Fibroblast of mammary gland (primary cell): ENCODE measurements at regions not wholly inside any gene's neighbourhood (a gene's known extent, or its start where the extent isn't known, plus 50 kb on each side); places are given as distances from the start of the nearest gene placed in this dataset.
"Not testable (repeated sequence)": the region's sequence is repeated elsewhere in the genome, so short reads cannot be mapped to it uniquely, and the experiment has no call there.

Experiments used
- DNase-seq: peaks from one replicate; pipeline ENCODE4 v3.0.0-alpha.2; 2010; ENCODE audit warnings: low read depth
- H3K4me3 ChIP-seq: 2 replicates; pipeline ENCODE4 v1.5.1; 2011; ENCODE audit warnings: low read depth, mild to moderate bottlenecking, low read length, moderate library complexity; ENCODE audit not compliant: control insufficient read depth
- CTCF ChIP-seq: conservative IDR thresholded peaks from 2 replicates; pipeline ENCODE4 v1.5.1; 2011; ENCODE audit warnings: low read depth, low read length, inconsistent platforms; ENCODE audit not compliant: control insufficient read depth, insufficient read depth

- peak; percentile 34 for TF ChIP-seq CTCF
- no peak overlapping the region for H3K4me3 ChIP-seq
- peak; percentile 24 for DNase-seq
Measured at GRCh38 chr14:106308839-106309389, 782.5 kb downstream of the TMEM121 start.

DNA sequence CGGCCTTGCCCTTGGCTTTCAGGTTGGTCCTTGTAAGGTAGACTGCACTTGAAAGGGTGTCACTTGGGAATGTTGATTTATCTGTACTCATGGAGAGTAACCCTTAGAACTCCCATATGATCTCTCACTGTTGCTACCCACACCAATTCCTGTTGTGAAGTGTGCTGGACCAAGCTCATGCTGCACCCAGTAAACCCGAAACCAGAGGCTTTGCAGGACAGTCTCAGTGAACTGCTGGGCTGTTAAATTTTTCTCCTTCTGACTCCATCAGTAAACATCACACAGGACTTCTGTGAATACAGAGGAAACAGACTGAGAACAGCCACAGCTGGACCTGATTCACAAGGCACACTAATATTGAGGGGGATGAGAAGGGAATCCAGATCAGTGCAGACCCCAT lies 783.0 kb downstream of the TMEM121 start:
- H3K4me3 ChIP-seq: no peak overlapping the region
- no peak for DNase-seq
- no peak for TF ChIP-seq CTCF

- no peak for TF ChIP-seq CTCF
- H3K4me3 ChIP-seq: no peak overlapping the region
- DNase-seq: no peak
Measured at GRCh38 chr14:106315436-106315835, 789.1 kb downstream of the TMEM121 start.

- H3K4me3 ChIP-seq: no peak overlapping the region
- DNase-seq: no peak
- no peak for TF ChIP-seq CTCF
Measured at GRCh38 chr14:106317593-106317992, 791.2 kb downstream of the TMEM121 start.

- no peak overlapping the region for H3K4me3 ChIP-seq
- no peak for DNase-seq
- no peak for TF ChIP-seq CTCF
Measured at GRCh38 chr14:106318700-106319099, 792.3 kb downstream of the TMEM121 start.

GRCh38 chr14:106323970-106324369 lies 797.6 kb downstream of the TMEM121 start:
- not testable (repeated sequence) for H3K4me3 ChIP-seq, DNase-seq

DNA sequence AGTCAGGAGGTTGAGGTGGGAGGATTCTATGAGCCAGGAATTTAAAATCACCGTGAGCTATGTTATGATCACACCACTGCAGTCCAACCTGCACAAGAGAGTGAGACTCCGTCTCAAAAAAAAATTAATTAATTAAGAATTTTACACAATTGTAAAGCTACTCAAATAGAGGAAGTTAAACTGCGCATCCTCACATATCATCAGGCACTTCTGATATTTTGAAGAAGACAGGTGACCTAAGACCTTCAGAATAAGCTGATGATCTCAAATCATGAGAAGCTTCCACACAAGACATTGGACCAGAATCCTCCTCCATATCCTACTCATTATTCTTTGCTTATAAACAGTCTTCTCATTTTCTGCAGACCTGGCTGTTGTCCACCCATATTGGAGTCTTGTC lies 800.9 kb downstream of the TMEM121 start:
- no peak overlapping the region for H3K4me3 ChIP-seq
- no peak for DNase-seq
- no peak for TF ChIP-seq CTCF

DNA sequence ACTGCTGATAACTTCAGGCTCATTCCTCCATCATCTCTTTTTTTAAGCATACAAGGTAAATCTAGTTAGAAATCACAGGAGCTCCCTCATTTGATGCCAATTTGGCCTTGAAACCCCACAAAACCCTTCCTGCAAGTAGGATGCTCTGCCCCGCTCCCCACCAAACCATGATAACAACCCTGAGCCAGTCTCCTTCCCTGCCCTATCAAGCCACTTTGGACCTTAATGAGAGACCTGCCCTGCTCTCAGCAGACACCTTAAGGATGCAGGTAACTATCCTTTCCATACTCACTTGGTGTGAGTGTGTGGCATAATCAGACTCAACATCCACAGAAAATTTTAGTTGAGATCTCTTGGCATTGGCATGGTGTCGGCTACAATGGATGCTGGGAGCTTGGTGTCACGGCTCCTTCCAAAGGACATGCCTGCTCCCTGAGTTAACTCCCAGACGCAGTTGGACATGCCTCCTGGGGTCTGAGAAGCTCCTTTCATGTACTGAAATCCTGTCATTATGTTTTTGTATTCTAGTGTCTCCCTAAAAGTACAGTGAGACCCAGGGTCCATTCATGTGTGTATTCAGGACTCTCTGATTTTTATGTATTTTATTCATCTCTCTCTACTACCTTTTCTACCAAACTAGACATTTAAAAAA lies 801.4 kb downstream of the TMEM121 start:
- H3K4me3 ChIP-seq, DNase-seq: not testable (repeated sequence)

- not testable (repeated sequence) for DNase-seq, H3K4me3 ChIP-seq
Measured at GRCh38 chr14:106329243-106329642, 802.9 kb downstream of the TMEM121 start.

DNA sequence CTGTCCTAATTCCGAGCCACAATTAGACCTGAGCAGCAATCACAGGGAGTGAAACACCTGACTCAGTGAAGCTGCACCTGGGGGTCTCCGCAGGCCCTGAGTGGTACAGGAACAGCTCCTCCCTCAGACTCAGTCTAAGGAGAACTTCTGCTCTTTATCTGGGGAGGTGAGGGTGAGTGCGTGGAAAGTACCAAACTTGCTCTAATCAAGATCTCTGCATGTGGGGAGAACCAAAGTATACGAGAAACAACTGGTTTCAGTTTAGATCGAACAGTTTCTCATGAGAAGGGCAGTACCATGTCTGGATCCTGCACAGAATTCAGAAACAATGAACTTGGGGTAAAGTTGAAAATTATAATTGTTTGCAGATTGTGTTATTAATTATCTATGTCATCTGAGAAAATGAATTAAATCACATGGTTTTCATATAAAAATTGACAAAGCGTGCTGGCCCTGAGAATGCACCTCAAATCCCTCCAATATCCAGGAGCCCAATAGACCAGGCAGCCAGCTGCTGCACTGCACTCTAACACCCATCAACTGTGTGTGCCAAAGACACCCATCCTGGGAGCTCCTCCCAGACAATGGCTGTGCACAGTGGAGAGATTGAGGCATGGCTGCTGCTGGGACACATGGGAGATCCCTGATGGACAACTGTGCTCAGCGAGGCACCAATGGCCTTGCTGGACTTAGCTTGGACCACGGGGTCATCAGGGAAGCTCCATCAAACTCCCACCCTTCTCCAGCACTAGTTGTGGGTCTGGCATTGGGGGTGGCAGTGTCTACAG lies 803.8 kb downstream of the TMEM121 start:
- DNase-seq, H3K4me3 ChIP-seq: not testable (repeated sequence)

DNA sequence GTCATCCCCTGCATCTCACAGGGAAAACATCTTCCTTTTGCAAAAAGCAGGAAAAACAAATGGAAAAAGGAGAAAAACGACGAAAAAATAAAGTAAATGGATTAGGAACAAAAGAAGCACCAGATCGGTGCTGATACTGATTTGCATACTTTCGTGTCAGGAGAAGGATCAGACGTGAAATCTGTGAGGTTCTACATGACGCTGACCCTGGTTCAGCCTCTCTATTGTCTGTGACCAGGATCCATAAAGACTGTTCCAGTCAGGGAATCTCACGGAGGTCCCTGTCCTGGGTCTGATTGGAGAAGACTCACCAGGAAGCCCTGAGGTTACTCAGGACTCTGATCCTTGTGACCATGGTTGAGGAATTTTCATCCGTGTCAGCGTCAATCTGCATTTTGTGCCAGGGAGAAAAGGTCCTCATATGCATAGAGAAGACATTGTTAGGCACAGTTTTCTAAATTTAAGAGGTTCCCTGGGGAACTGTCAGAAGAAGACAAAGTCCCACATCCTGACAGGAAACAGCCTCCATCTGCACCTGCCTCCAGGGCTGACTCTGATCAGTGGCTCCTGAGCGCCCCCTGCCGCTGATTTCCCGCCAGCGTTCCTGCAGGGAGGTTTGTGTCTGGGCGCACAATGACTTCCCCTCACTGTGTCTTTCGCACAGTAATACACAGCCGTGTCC lies 808.2 kb downstream of the TMEM121 start:
- DNase-seq, H3K4me3 ChIP-seq: not testable (repeated sequence)
